Activated T-cell treated with anti-CD3 and anti-CD28 coated beads for 1 hour (primary cell): ENCODE measurements at regions not wholly inside any gene's neighbourhood (a gene's known extent, or its start where the extent isn't known, plus 50 kb on each side); places are given as distances from the start of the nearest gene placed in this dataset.

Experiments used
- DNase-seq: peaks from one replicate; pipeline ENCODE4 v3.0.0-alpha.2; 2020; ENCODE audit warnings: low read depth

DNA sequence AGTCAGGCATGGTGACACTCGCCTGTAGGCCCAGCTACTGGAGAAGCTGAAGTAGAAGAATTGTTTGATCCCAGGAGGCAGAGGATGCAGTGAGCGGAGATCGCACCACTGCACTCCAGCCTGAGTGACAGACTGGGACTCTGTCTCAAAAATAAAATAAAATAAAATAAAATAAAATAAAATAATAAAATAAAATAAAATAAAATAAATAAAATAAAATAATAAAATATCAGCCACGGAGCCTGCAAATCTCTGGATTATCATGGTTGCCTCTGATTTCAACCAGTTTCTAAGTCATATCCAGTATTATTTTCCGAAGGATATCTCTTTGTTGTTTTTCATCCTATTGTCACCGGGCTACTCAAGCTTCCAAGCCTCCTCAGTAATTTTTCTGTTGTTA is 51.7 kb upstream of the FZD8 start:
- no peak for DNase-seq
